ENCODE measurements at regions not wholly inside any gene's neighbourhood (a gene's known extent, or its start where the extent isn't known, plus 50 kb on each side); places are given as distances from the start of the nearest gene placed in this dataset.

DNA sequence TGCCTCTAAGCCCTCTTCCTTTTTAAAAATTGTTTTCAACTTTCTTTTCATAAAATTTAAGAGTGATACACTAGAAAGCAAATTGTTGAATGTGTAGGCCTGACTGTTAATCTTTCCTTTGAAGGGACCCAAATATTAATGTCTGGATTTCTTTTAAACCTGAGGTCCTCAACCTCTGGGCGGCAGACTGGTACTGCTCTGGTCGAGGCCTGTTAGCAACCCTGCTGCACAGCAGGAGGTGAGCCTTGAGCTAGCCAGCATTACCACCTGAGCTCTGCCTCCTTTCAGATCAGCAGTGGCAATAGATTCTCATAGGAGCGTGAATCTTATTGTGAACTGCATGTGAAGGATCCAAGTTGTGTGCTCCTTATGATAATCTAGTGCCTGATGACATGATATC is 191.2 kb downstream of the MANEA start:
- no peak for TF ChIP-seq CTCF (conservative IDR thresholded peaks at IDR 0.05; ENCODE audit: low read depth, low read length)
- H3K4me3 ChIP-seq (ENCODE audit: low read length): no peak overlapping the region

GRCh38 chr6:95777338-95777737 is 200.0 kb downstream of the MANEA start:
- no peak for TF ChIP-seq CTCF (conservative IDR thresholded peaks at IDR 0.05; ENCODE audit: low read depth, low read length)
- H3K4me3 ChIP-seq (ENCODE audit: low read length): no peak overlapping the region
- no peak for DNase-seq (ENCODE audit: low read depth)

More for the DNA sequence above, 191.2 kb downstream of the MANEA start:
- no peak for DNase-seq (ENCODE audit: low read depth)

- DNase-seq (ENCODE audit: low read depth): no peak
- no peak for TF ChIP-seq CTCF (conservative IDR thresholded peaks at IDR 0.05; ENCODE audit: low read depth, low read length)
Observed at GRCh38 chr6:95780037-95780436, 202.7 kb downstream of the MANEA start.

GRCh38 chr6:95784019-95784418 is 206.7 kb downstream of the MANEA start:
- no peak for DNase-seq (ENCODE audit: low read depth)
- no peak overlapping the region for H3K4me3 ChIP-seq (ENCODE audit: low read length)
- no peak for TF ChIP-seq CTCF (conservative IDR thresholded peaks at IDR 0.05; ENCODE audit: low read depth, low read length)

More at GRCh38 chr6:95780037-95780436, 202.7 kb downstream of the MANEA start:
- H3K4me3 ChIP-seq (ENCODE audit: low read length): no peak overlapping the region

DNA sequence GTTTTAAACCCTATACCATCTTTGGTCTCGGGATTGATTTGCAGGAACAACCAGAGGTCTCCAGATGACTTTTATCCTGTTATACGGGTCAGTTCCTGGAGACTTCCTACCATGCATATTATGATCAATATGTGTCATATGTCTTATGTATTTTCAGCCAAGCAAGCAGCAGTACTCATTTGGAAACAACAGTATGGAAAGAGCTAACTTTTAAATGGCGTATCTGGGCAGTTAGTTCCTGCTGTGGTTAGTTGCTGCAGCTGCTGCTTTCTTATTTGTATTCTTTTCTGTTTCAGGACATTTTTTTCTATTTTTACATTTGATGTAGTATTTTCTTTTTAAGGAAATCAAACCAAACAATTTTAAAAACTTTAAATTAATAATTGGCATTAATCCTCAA is 207.5 kb downstream of the MANEA start:
- no peak overlapping the region for H3K4me3 ChIP-seq (ENCODE audit: low read length)
- TF ChIP-seq CTCF (conservative IDR thresholded peaks at IDR 0.05; ENCODE audit: low read depth, low read length): no peak
- DNase-seq (ENCODE audit: low read depth): no peak

- TF ChIP-seq CTCF (conservative IDR thresholded peaks at IDR 0.05; ENCODE audit: low read depth, low read length): no peak
- no peak overlapping the region for H3K4me3 ChIP-seq (ENCODE audit: low read length)
- DNase-seq (ENCODE audit: low read depth): no peak
Observed at GRCh38 chr6:95785785-95786184, 208.4 kb downstream of the MANEA start.

DNA sequence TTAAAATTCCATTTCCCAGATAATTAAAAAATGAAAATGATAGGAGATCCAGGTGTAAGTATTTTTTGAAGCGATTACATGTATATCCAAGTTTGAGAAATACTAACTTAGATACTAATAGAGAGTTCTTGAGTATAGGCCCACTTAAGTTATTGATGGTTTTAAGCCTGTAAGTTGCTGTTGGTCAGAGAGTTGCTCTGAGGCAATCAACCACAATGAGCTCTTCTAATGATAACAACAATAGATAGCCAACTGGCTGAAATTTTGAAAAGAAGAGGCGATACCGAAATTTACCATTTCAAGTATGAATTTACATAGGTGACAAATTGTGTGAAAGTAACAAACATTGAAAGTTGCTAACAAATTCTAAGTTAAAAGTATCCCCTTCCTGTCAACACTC is 209.5 kb downstream of the MANEA start:
- DNase-seq (ENCODE audit: low read depth): no peak
- no peak for TF ChIP-seq CTCF (conservative IDR thresholded peaks at IDR 0.05; ENCODE audit: low read depth, low read length)
- H3K4me3 ChIP-seq (ENCODE audit: low read length): no peak overlapping the region
